Osteocyte (in vitro differentiated cells): ENCODE measurements at regions not wholly inside any gene's neighbourhood (a gene's known extent, or its start where the extent isn't known, plus 50 kb on each side); places are given as distances from the start of the nearest gene placed in this dataset.

Experiments used
- DNase-seq: peaks from one replicate; pipeline ENCODE4 v3.0.0; 2021; ENCODE audit warnings: mixed read lengths; ENCODE audit not compliant: unreplicated experiment; ENCODE audit errors: extremely low spot score
- H3K27ac Mint-ChIP-seq: one replicate; pipeline ENCODE4 v1.8.0; 2021; ENCODE audit warnings: mild to moderate bottlenecking, mixed read lengths; ENCODE audit not compliant: unreplicated experiment
- H3K27me3 Mint-ChIP-seq: one replicate; pipeline ENCODE4 v1.8.0; 2021; ENCODE audit warnings: mixed read lengths; ENCODE audit not compliant: unreplicated experiment
- H3K36me3 Mint-ChIP-seq: one replicate; pipeline ENCODE4 v1.8.0; 2021; ENCODE audit warnings: mixed read lengths; ENCODE audit not compliant: unreplicated experiment
- H3K4me1 Mint-ChIP-seq: one replicate; pipeline ENCODE4 v1.8.0; 2021; ENCODE audit warnings: mixed read lengths; ENCODE audit not compliant: unreplicated experiment
- H3K4me3 Mint-ChIP-seq: one replicate; pipeline ENCODE4 v1.8.0; 2021; ENCODE audit warnings: mild to moderate bottlenecking, moderate library complexity, mixed read lengths; ENCODE audit not compliant: unreplicated experiment
- H3K9me3 Mint-ChIP-seq: one replicate; pipeline ENCODE4 v1.8.0; 2021; ENCODE audit warnings: mixed read lengths; ENCODE audit not compliant: unreplicated experiment
- TF ChIP-seq, protein P1 (sequence below): fragments of 200-600 bp; sonication (generic); IDR thresholded peaks from 2 replicates; pipeline ENCODE4 v1.5.0; 2021; ENCODE audit warnings: antibody characterized with exemption, mild to moderate bottlenecking, moderate library complexity

DNA sequence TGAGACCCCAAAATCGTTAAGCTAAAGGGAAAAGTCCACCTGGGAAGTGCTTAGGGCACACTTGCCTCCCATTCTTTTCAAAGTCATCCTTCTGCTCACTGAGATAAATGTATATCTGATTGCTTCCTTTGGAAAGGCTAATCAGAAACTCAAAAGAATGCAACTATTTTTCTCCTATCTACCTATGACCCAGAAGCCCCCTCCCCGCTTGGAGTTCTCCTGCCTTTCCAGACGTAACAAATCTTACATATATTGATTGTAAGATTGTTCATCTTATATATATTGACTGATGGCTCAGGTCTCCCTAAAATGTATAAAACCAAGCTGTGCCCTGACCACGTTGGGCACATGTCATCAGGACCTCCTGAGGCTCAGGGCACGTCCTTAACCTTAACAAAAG is 56.8 kb upstream of the ACAN start:
- TF ChIP-seq, protein P1, sequence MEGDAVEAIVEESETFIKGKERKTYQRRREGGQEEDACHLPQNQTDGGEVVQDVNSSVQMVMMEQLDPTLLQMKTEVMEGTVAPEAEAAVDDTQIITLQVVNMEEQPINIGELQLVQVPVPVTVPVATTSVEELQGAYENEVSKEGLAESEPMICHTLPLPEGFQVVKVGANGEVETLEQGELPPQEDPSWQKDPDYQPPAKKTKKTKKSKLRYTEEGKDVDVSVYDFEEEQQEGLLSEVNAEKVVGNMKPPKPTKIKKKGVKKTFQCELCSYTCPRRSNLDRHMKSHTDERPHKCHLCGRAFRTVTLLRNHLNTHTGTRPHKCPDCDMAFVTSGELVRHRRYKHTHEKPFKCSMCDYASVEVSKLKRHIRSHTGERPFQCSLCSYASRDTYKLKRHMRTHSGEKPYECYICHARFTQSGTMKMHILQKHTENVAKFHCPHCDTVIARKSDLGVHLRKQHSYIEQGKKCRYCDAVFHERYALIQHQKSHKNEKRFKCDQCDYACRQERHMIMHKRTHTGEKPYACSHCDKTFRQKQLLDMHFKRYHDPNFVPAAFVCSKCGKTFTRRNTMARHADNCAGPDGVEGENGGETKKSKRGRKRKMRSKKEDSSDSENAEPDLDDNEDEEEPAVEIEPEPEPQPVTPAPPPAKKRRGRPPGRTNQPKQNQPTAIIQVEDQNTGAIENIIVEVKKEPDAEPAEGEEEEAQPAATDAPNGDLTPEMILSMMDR: no peak
- Mint-ChIP-seq H3K4me1 (peaks cover 27% of the 10 kb centered on the region), H3K36me3 (no peaks in the 10 kb centered on the region), H3K27me3 (peaks cover 21% of the 10 kb centered on the region), H3K27ac (no peak overlapping the region), H3K9me3 (peaks cover 5% of the 10 kb centered on the region), H3K4me3 (no peak overlapping the region)
- no peak for DNase-seq

DNA sequence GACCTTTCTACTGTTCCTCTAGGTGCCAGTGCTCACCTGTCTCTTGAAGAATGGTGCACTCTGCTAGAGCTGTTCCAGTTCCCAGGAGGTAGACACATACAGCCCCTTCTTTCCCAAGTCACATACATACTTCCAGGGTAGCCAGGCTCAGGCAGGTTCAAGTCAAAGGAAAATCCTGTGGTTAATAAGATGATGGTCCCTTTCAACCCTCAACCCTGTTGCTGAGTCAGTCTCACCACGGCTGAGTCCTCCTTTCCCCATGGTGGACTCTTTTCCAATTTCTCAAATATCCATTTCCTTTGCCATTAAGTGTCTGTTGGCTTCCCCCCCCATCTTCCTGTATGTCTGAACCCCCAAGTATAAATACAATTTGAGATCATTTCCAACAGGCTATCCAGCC is 56.1 kb upstream of the ACAN start:
- peaks cover 25% of the 10 kb centered on the region for H3K27me3 Mint-ChIP-seq
- H3K9me3 Mint-ChIP-seq: peaks cover 5% of the 10 kb centered on the region
- H3K4me3 Mint-ChIP-seq: no peak overlapping the region
- H3K36me3 Mint-ChIP-seq: no peaks in the 10 kb centered on the region
- peak overlapping the region; percentile 45 for H3K27ac Mint-ChIP-seq
- DNase-seq: no peak
- TF ChIP-seq, protein P1: no peak
- peaks cover 27% of the 10 kb centered on the region for H3K4me1 Mint-ChIP-seq

DNA sequence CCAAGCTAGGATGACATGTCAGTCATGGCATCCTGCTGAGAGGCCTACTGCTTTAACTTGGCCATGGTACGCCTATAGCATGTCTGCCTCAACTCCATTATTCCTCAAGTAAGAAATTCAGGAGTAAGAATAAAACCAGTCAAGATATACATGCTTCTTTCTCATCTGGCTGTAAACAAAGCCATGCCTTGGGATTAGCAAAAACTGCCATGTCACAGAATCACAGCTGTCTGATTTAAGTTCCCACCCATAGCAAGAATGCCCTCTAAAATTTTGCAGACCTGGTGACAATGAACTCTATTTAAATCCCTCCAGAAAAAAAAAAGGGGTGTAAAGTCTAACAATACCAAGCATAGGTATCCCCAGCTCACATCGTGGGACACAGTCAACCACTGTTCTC is 55.6 kb upstream of the ACAN start:
- DNase-seq: no peak
- H3K9me3 Mint-ChIP-seq: peaks cover 5% of the 10 kb centered on the region
- H3K4me3 Mint-ChIP-seq: no peak overlapping the region
- H3K27me3 Mint-ChIP-seq: peaks cover 28% of the 10 kb centered on the region
- TF ChIP-seq, protein P1: no peak
- no peaks in the 10 kb centered on the region for H3K36me3 Mint-ChIP-seq
- H3K27ac Mint-ChIP-seq: peak overlapping the region; percentile 45
- H3K4me1 Mint-ChIP-seq: peaks cover 27% of the 10 kb centered on the region

DNA sequence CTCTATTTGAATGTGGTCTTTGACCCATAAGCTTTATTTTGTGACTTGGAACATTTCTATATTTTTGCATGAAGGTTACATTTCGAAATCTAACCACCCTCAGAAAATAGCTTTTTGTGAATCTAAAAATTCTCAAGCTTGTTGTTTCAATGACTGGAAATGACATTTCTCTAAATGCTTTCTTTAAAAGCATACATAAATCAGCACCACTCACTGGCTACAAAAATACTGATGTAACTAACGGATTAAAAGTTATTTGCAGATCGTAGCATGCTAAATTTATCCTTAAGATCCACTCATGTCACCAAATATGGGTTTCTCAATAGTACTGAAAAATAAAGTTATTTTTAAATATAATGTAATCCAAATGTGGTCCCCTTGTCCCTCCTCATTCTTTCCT is 55.2 kb upstream of the ACAN start:
- Mint-ChIP-seq H3K9me3 (peaks cover 5% of the 10 kb centered on the region), H3K27ac (peak overlapping the region; percentile 45)

DNA sequence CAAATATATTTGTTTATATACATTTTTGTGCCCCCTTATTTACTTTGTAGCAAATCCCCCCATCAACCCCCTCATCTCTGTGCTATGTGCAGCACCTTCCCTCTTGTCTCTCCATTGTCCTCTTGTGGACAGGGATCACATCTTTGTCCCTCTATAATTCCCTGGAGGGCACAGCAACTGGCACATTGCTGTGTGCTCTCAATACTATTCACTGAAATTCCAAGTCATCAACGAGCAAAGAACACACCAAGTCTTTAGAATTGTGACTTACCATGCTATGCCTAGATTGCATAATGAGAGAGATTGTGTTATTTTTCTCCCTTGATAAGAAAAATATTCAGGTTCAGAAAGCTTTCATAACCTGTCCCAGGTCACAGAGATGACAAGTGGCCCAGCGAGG is 54.6 kb upstream of the ACAN start:
- TF ChIP-seq, protein P1: no peak
- Mint-ChIP-seq H3K36me3 (no peaks in the 10 kb centered on the region), H3K27ac (peak overlapping the region; percentile 6), H3K9me3 (peaks cover 5% of the 10 kb centered on the region), H3K4me3 (no peak overlapping the region), H3K27me3 (peaks cover 32% of the 10 kb centered on the region), H3K4me1 (peaks cover 27% of the 10 kb centered on the region)
- DNase-seq: no peak

More for the DNA sequence above, 55.2 kb upstream of the ACAN start:
- peaks cover 31% of the 10 kb centered on the region for H3K27me3 Mint-ChIP-seq
- TF ChIP-seq, protein P1: no peak
- H3K4me1 Mint-ChIP-seq: peaks cover 27% of the 10 kb centered on the region
- no peaks in the 10 kb centered on the region for H3K36me3 Mint-ChIP-seq
- no peak overlapping the region for H3K4me3 Mint-ChIP-seq
- no peak for DNase-seq
